ENCODE measurements at regions not wholly inside any gene's neighbourhood (a gene's known extent, or its start where the extent isn't known, plus 50 kb on each side); places are given as distances from the start of the nearest gene placed in this dataset.
"Not testable (repeated sequence)": the region's sequence is repeated elsewhere in the genome, so short reads cannot be mapped to it uniquely, and the experiment has no call there.

DNA sequence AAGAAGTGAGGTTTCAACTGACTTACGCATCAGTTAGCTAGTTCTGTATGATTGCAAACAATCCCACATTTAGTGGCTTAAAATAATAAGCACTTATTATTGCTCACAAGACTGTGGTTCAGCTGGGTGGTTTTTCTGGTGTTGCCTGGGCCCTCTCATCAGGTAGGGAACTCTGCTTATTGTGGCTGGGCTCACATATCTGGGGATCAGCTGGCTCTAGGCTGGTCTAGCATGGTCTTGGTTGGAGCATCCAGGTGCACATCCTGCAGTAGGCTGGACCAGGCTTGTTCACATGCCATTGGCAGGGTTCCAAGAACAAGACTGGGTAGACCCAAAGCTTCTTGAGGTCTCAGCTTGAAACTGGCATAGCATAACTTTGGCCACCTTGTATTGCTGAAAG lies 317.4 kb upstream of the NOTCH2NLA start:
- H3K4me3 ChIP-seq (ENCODE audit: low read length); ATAC-seq; H3K27ac ChIP-seq (ENCODE audit: low read length); H3F3A ChIP-seq (ENCODE audit: low read length, unreplicated experiment); DNase-seq; CTCF ChIA-PET; H3K9me2 ChIP-seq (replicated peaks; ENCODE audit: low read length); H3K36me3 ChIP-seq (ENCODE audit: low read depth, low read length); H3K4me1 ChIP-seq (ENCODE audit: insufficient read depth, low read length); H3K4me2 ChIP-seq (ENCODE audit: low read length); POLR2A ChIA-PET (ENCODE audit: unreplicated experiment); H3K9ac ChIP-seq (ENCODE audit: low read length); H3K27me3 ChIP-seq (ENCODE audit: low read length); H3K79me2 ChIP-seq (ENCODE audit: low read length); H3K9me3 ChIP-seq (ENCODE audit: low read length); H2AFZ ChIP-seq (ENCODE audit: low read length); BruUV-seq (replicated peaks); H4K20me1 ChIP-seq (ENCODE audit: low read length); intact Hi-C loops (cut with micrococcal nuclease): not testable (repeated sequence)

DNA sequence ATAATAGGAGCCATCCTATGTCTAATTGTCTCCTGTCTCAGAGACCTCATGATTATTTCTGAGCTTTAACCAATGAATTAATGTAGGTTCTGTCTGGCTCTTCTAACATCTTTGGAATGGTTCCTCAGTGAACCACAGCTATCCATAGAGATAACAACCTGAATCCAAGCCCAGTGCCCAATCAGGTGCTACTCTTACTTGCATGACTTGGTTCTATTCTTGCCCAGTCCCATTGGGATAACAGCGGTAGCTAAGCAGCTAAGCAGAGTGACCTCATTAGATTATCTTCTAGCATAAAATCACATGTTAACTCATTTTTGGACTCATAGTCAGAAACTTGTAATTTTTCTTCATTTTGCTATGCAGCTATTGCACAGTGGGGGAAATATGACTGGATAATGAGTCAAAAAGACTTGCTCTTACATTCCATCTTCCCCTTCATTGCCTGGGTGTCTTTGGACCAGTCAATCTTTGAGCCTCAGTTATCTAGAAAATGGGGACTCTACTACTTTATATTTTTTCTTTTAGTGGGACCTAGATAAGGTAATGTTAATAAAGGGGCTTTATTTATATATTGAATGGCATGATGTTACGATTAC lies 309.1 kb upstream of the NOTCH2NLA start:
- H3F3A ChIP-seq (ENCODE audit: low read length, unreplicated experiment); BruUV-seq (replicated peaks); H3K4me3 ChIP-seq (ENCODE audit: low read length): not testable (repeated sequence)

DNA sequence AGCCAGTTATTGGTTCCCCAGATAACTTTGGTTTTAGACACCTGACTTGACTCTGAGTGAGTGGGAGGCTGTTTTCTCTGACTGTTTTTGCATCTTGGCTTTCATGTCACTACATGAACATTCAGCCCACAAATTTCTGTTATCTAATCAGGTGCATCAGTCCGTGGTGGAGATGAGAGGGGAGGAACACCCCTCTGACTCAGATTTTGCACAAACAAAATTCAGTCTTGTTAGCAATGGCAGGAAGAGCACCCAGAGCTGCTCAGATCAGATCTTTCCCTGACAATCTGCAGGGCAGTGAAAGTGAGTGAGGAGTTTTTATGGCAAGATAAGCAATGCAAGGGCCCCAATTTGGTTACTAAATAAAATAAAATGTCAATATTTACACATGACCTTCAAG lies 307.2 kb upstream of the NOTCH2NLA start:
- H3K4me2 ChIP-seq (ENCODE audit: low read length); H3K27me3 ChIP-seq (ENCODE audit: low read length); H2AFZ ChIP-seq (ENCODE audit: low read length); CTCF ChIA-PET; POLR2A ChIA-PET (ENCODE audit: unreplicated experiment); H3K36me3 ChIP-seq (ENCODE audit: low read depth, low read length); H3K79me2 ChIP-seq (ENCODE audit: low read length); DNase-seq; H3K9me3 ChIP-seq (ENCODE audit: low read length); H3K9ac ChIP-seq (ENCODE audit: low read length); H3K4me1 ChIP-seq (ENCODE audit: insufficient read depth, low read length); H3K4me3 ChIP-seq (ENCODE audit: low read length); H3F3A ChIP-seq (ENCODE audit: low read length, unreplicated experiment); H4K20me1 ChIP-seq (ENCODE audit: low read length); intact Hi-C loops (cut with micrococcal nuclease); BruUV-seq (replicated peaks); H3K27ac ChIP-seq (ENCODE audit: low read length); H3K9me2 ChIP-seq (replicated peaks; ENCODE audit: low read length): not testable (repeated sequence)
- peak; percentile 80 for ATAC-seq

More for the DNA sequence above, 309.1 kb upstream of the NOTCH2NLA start:
- DNase-seq; H3K36me3 ChIP-seq (ENCODE audit: low read depth, low read length); H3K79me2 ChIP-seq (ENCODE audit: low read length); H3K4me1 ChIP-seq (ENCODE audit: insufficient read depth, low read length); H3K27me3 ChIP-seq (ENCODE audit: low read length); CTCF ChIA-PET; H3K27ac ChIP-seq (ENCODE audit: low read length); H3K9ac ChIP-seq (ENCODE audit: low read length); H3K4me2 ChIP-seq (ENCODE audit: low read length); H3K9me3 ChIP-seq (ENCODE audit: low read length); ATAC-seq; H4K20me1 ChIP-seq (ENCODE audit: low read length); POLR2A ChIA-PET (ENCODE audit: unreplicated experiment); H3K9me2 ChIP-seq (replicated peaks; ENCODE audit: low read length); H2AFZ ChIP-seq (ENCODE audit: low read length); intact Hi-C loops (cut with micrococcal nuclease): not testable (repeated sequence)

DNA sequence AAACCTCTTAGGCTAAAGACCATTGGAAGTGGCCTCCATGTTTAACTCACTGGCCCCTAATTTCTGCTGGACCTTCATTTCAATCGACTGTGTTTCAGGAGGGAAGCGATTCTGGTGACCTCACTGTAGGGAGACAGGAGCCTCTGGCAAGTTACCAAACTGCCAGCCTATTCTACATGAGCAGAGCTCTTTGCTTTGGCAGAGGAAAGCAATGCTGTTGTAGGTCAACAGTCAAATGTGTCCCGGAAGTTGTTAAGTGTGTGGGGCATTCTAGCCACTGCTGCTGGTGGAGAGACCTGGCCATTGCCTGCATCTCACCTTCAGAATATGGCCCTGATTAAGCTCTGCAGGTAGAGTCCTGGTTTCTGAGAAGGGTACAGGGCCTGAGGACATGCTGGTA lies 306.8 kb upstream of the NOTCH2NLA start:
- H4K20me1 ChIP-seq (ENCODE audit: low read length); H3K79me2 ChIP-seq (ENCODE audit: low read length); DNase-seq; H2AFZ ChIP-seq (ENCODE audit: low read length); intact Hi-C loops (cut with micrococcal nuclease); H3K4me1 ChIP-seq (ENCODE audit: insufficient read depth, low read length); CTCF ChIA-PET; H3K27me3 ChIP-seq (ENCODE audit: low read length); H3K9ac ChIP-seq (ENCODE audit: low read length); POLR2A ChIA-PET (ENCODE audit: unreplicated experiment); H3K27ac ChIP-seq (ENCODE audit: low read length); H3F3A ChIP-seq (ENCODE audit: low read length, unreplicated experiment); BruUV-seq (replicated peaks); H3K9me3 ChIP-seq (ENCODE audit: low read length); H3K36me3 ChIP-seq (ENCODE audit: low read depth, low read length); H3K4me3 ChIP-seq (ENCODE audit: low read length); H3K9me2 ChIP-seq (replicated peaks; ENCODE audit: low read length); H3K4me2 ChIP-seq (ENCODE audit: low read length): not testable (repeated sequence)
- peak; percentile 59 for ATAC-seq

DNA sequence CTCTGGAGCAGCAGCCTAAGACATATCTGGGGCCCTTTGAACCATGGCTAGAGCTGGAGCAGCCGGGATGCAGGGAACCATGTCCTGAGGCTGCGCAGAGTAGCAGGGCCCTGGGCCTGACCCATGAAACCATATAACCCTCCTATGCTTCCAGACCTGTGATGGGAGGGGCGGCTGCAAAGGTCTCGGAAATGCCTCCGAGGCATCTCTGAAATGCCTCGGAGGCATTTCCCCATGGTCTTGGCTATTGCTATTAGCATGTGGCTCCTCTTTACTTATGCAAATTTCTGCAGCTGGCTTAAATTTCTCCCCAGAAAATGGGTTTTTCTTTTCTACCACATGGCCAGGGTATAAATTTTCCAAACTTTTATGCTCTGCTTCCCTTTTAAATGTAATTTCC lies 302.1 kb upstream of the NOTCH2NLA start:
- BruUV-seq (replicated peaks); H3K9me3 ChIP-seq (ENCODE audit: low read length); H2AFZ ChIP-seq (ENCODE audit: low read length); H3K27me3 ChIP-seq (ENCODE audit: low read length); H3K4me2 ChIP-seq (ENCODE audit: low read length); ATAC-seq; H3K9me2 ChIP-seq (replicated peaks; ENCODE audit: low read length); H3F3A ChIP-seq (ENCODE audit: low read length, unreplicated experiment); intact Hi-C loops (cut with micrococcal nuclease); H3K79me2 ChIP-seq (ENCODE audit: low read length); CTCF ChIA-PET; H3K9ac ChIP-seq (ENCODE audit: low read length); H4K20me1 ChIP-seq (ENCODE audit: low read length); H3K4me1 ChIP-seq (ENCODE audit: insufficient read depth, low read length); H3K27ac ChIP-seq (ENCODE audit: low read length); H3K4me3 ChIP-seq (ENCODE audit: low read length); DNase-seq; H3K36me3 ChIP-seq (ENCODE audit: low read depth, low read length); POLR2A ChIA-PET (ENCODE audit: unreplicated experiment): not testable (repeated sequence)

DNA sequence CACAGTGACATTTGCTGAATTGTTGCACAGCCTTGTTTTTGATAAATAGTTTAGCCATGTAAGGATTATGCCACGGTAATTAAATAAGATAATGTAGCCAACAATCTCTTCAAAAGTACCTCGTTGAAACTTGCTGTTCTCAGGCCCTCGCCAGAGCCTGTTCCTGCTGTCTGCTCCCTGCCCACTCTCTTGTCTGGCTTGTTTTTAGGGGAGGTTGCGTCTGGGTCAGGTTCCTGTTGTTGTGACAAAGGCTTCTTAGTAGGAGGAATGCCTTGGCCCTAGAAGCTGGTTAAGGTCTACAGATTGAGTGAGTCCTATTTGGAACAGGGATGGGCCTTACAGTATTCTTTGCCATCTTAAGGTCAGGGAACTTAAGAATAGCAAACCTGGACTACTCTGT lies 294.0 kb upstream of the NOTCH2NLA start:
- DNase-seq; BruUV-seq (replicated peaks): not testable (repeated sequence)

DNA sequence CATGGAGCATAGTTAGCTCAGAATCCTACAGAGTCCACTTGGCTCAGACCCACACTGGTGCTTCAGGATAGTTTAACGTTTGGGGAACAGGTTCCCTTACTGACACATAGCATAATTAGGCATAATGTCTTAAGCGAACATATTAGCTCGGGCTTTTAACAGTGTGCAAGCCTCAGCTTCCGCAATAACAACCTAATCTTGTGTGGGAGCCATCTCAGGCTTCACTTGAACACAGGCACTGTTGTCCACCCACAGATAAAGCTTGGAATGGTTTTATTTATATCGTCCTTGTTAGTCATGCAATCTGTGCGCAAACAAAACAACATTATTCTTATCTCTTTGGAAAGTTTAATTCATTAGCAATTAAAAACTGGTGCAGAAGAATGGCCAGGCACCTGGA lies 293.5 kb upstream of the NOTCH2NLA start:
- not testable (repeated sequence) for BruUV-seq (replicated peaks); ATAC-seq

More for the DNA sequence above, 294.0 kb upstream of the NOTCH2NLA start:
- H3K4me3 ChIP-seq (ENCODE audit: low read length); H3K27ac ChIP-seq (ENCODE audit: low read length); CTCF ChIA-PET; H3K9me3 ChIP-seq (ENCODE audit: low read length); H3K9ac ChIP-seq (ENCODE audit: low read length); H4K20me1 ChIP-seq (ENCODE audit: low read length); H3K79me2 ChIP-seq (ENCODE audit: low read length); H3F3A ChIP-seq (ENCODE audit: low read length, unreplicated experiment); POLR2A ChIA-PET (ENCODE audit: unreplicated experiment); ATAC-seq; H3K4me1 ChIP-seq (ENCODE audit: insufficient read depth, low read length); H3K36me3 ChIP-seq (ENCODE audit: low read depth, low read length); H3K27me3 ChIP-seq (ENCODE audit: low read length); H2AFZ ChIP-seq (ENCODE audit: low read length); intact Hi-C loops (cut with micrococcal nuclease); H3K4me2 ChIP-seq (ENCODE audit: low read length); H3K9me2 ChIP-seq (replicated peaks; ENCODE audit: low read length): not testable (repeated sequence)

More for the DNA sequence above, 293.5 kb upstream of the NOTCH2NLA start:
- H3K36me3 ChIP-seq (ENCODE audit: low read depth, low read length); H3K79me2 ChIP-seq (ENCODE audit: low read length); H3K9me3 ChIP-seq (ENCODE audit: low read length); H3K27ac ChIP-seq (ENCODE audit: low read length); intact Hi-C loops (cut with micrococcal nuclease); H4K20me1 ChIP-seq (ENCODE audit: low read length); H3F3A ChIP-seq (ENCODE audit: low read length, unreplicated experiment); DNase-seq; CTCF ChIA-PET; H3K4me2 ChIP-seq (ENCODE audit: low read length); POLR2A ChIA-PET (ENCODE audit: unreplicated experiment); H3K9me2 ChIP-seq (replicated peaks; ENCODE audit: low read length); H3K4me3 ChIP-seq (ENCODE audit: low read length); H3K9ac ChIP-seq (ENCODE audit: low read length); H3K27me3 ChIP-seq (ENCODE audit: low read length); H2AFZ ChIP-seq (ENCODE audit: low read length); H3K4me1 ChIP-seq (ENCODE audit: insufficient read depth, low read length): not testable (repeated sequence)

Measured in PC-3 (cell line).